ENCODE measurements at regions not wholly inside any gene's neighbourhood (a gene's known extent, or its start where the extent isn't known, plus 50 kb on each side); places are given as distances from the start of the nearest gene placed in this dataset.
"Not testable (repeated sequence)": the region's sequence is repeated elsewhere in the genome, so short reads cannot be mapped to it uniquely, and the experiment has no call there.

- Histone ChIP-seq H3K4me3 (ENCODE audit: low read depth, low read length) (no peak overlapping the region), H3K27me3 (ENCODE audit: control insufficient read depth, insufficient read depth, low read length) (no peaks in the 10 kb centered on the region), H3K9ac (ENCODE audit: low read depth, low read length) (no peak overlapping the region), H3K4me1 (ENCODE audit: control insufficient read depth, insufficient read depth, low read length) (no peaks in the 10 kb centered on the region), H3K27ac (ENCODE audit: low read depth, low read length) (no peak overlapping the region), H3K9me3 (ENCODE audit: control insufficient read depth, insufficient read depth, low read length) (peaks cover 5% of the 10 kb centered on the region; the same call in 1 of the 2 replicates), H3K36me3 (ENCODE audit: control insufficient read depth, insufficient read depth, low read length) (no peaks in the 10 kb centered on the region)
Measured at GRCh38 chr7:153103202-153103601, 343.6 kb downstream of the ACTR3B start.

GRCh38 chr7:153107826-153108225 lies 348.3 kb downstream of the ACTR3B start:
- H3K9me3 ChIP-seq (ENCODE audit: control insufficient read depth, insufficient read depth, low read length): peaks cover 5% of the 10 kb centered on the region; the same call in 1 of the 2 replicates
- H3K27ac ChIP-seq (ENCODE audit: low read depth, low read length): no peak overlapping the region
- H3K36me3 ChIP-seq (ENCODE audit: control insufficient read depth, insufficient read depth, low read length): no peaks in the 10 kb centered on the region
- H3K27me3 ChIP-seq (ENCODE audit: control insufficient read depth, insufficient read depth, low read length): no peaks in the 10 kb centered on the region
- no peaks in the 10 kb centered on the region for H3K4me1 ChIP-seq (ENCODE audit: control insufficient read depth, insufficient read depth, low read length)
- H3K9ac ChIP-seq (ENCODE audit: low read depth, low read length): no peak overlapping the region
- H3K4me3 ChIP-seq (ENCODE audit: low read depth, low read length): no peak overlapping the region

GRCh38 chr7:153109566-153109965 lies 350.0 kb downstream of the ACTR3B start:
- no peak overlapping the region for H3K4me3 ChIP-seq (ENCODE audit: low read depth, low read length)
- no peaks in the 10 kb centered on the region for H3K27me3 ChIP-seq (ENCODE audit: control insufficient read depth, insufficient read depth, low read length)
- H3K27ac ChIP-seq (ENCODE audit: low read depth, low read length): no peak overlapping the region
- no peaks in the 10 kb centered on the region for H3K36me3 ChIP-seq (ENCODE audit: control insufficient read depth, insufficient read depth, low read length)
- peaks cover 11% of the 10 kb centered on the region for H3K4me1 ChIP-seq (ENCODE audit: control insufficient read depth, insufficient read depth, low read length)
- H3K9ac ChIP-seq (ENCODE audit: low read depth, low read length): no peak overlapping the region
- H3K9me3 ChIP-seq (ENCODE audit: control insufficient read depth, insufficient read depth, low read length): peaks cover 5% of the 10 kb centered on the region; the same call in 1 of the 2 replicates

GRCh38 chr7:153110606-153111005 lies 351.1 kb downstream of the ACTR3B start:
- Histone ChIP-seq H3K4me3 (ENCODE audit: low read depth, low read length) (no peak overlapping the region), H3K27me3 (ENCODE audit: control insufficient read depth, insufficient read depth, low read length) (no peaks in the 10 kb centered on the region), H3K9me3 (ENCODE audit: control insufficient read depth, insufficient read depth, low read length) (peaks cover 5% of the 10 kb centered on the region; the same call in 1 of the 2 replicates), H3K27ac (ENCODE audit: low read depth, low read length) (no peak overlapping the region), H3K4me1 (ENCODE audit: control insufficient read depth, insufficient read depth, low read length) (peaks cover 11% of the 10 kb centered on the region), H3K9ac (ENCODE audit: low read depth, low read length) (no peak overlapping the region), H3K36me3 (ENCODE audit: control insufficient read depth, insufficient read depth, low read length) (no peaks in the 10 kb centered on the region)

GRCh38 chr7:153122255-153122654 lies 362.7 kb downstream of the ACTR3B start:
- not testable (repeated sequence) for H3K36me3 ChIP-seq (ENCODE audit: control insufficient read depth, insufficient read depth, low read length); H3K9ac ChIP-seq (ENCODE audit: low read depth, low read length); H3K27ac ChIP-seq (ENCODE audit: low read depth, low read length); H3K9me3 ChIP-seq (ENCODE audit: control insufficient read depth, insufficient read depth, low read length); H3K4me1 ChIP-seq (ENCODE audit: control insufficient read depth, insufficient read depth, low read length); H3K27me3 ChIP-seq (ENCODE audit: control insufficient read depth, insufficient read depth, low read length); H3K4me3 ChIP-seq (ENCODE audit: low read depth, low read length)

- no peaks in the 10 kb centered on the region for H3K27me3 ChIP-seq (ENCODE audit: control insufficient read depth, insufficient read depth, low read length)
- H3K4me3 ChIP-seq (ENCODE audit: low read depth, low read length): no peak overlapping the region
- H3K9ac ChIP-seq (ENCODE audit: low read depth, low read length): no peak overlapping the region
Measured at GRCh38 chr7:153130052-153130451, 370.5 kb downstream of the ACTR3B start.

GRCh38 chr7:153151766-153152165 lies 392.2 kb downstream of the ACTR3B start:
- Histone ChIP-seq H3K4me1 (ENCODE audit: control insufficient read depth, insufficient read depth, low read length) (no peaks in the 10 kb centered on the region), H3K27me3 (ENCODE audit: control insufficient read depth, insufficient read depth, low read length) (no peaks in the 10 kb centered on the region), H3K9ac (ENCODE audit: low read depth, low read length) (no peak overlapping the region), H3K9me3 (ENCODE audit: control insufficient read depth, insufficient read depth, low read length) (no peaks in the 10 kb centered on the region), H3K4me3 (ENCODE audit: low read depth, low read length) (no peak overlapping the region), H3K27ac (ENCODE audit: low read depth, low read length) (peak overlapping the region; percentile 9), H3K36me3 (ENCODE audit: control insufficient read depth, insufficient read depth, low read length) (no peaks in the 10 kb centered on the region)

More at GRCh38 chr7:153130052-153130451, 370.5 kb downstream of the ACTR3B start:
- Histone ChIP-seq H3K36me3 (ENCODE audit: control insufficient read depth, insufficient read depth, low read length) (no peaks in the 10 kb centered on the region), H3K4me1 (ENCODE audit: control insufficient read depth, insufficient read depth, low read length) (peaks cover 14% of the 10 kb centered on the region), H3K27ac (ENCODE audit: low read depth, low read length) (no peak overlapping the region), H3K9me3 (ENCODE audit: control insufficient read depth, insufficient read depth, low read length) (peaks cover 13% of the 10 kb centered on the region; the same call in 1 of the 2 replicates)

GRCh38 chr7:153152801-153153422 lies 393.4 kb downstream of the ACTR3B start:
- H3K4me3 ChIP-seq (ENCODE audit: low read depth, low read length): no peak overlapping the region
- no peaks in the 10 kb centered on the region for H3K9me3 ChIP-seq (ENCODE audit: control insufficient read depth, insufficient read depth, low read length)
- H3K4me1 ChIP-seq (ENCODE audit: control insufficient read depth, insufficient read depth, low read length): peaks cover 9% of the 10 kb centered on the region
- no peak overlapping the region for H3K27ac ChIP-seq (ENCODE audit: low read depth, low read length)
- no peaks in the 10 kb centered on the region for H3K36me3 ChIP-seq (ENCODE audit: control insufficient read depth, insufficient read depth, low read length)
- H3K27me3 ChIP-seq (ENCODE audit: control insufficient read depth, insufficient read depth, low read length): no peaks in the 10 kb centered on the region
- H3K9ac ChIP-seq (ENCODE audit: low read depth, low read length): no peak overlapping the region

- Histone ChIP-seq H3K27me3 (ENCODE audit: control insufficient read depth, insufficient read depth, low read length) (no peaks in the 10 kb centered on the region), H3K4me3 (ENCODE audit: low read depth, low read length) (no peak overlapping the region), H3K9me3 (ENCODE audit: control insufficient read depth, insufficient read depth, low read length) (no peaks in the 10 kb centered on the region), H3K9ac (ENCODE audit: low read depth, low read length) (no peak overlapping the region), H3K36me3 (ENCODE audit: control insufficient read depth, insufficient read depth, low read length) (no peaks in the 10 kb centered on the region), H3K27ac (ENCODE audit: low read depth, low read length) (peak overlapping the region; percentile 17), H3K4me1 (ENCODE audit: control insufficient read depth, insufficient read depth, low read length) (peaks cover 18% of the 10 kb centered on the region)
Measured at GRCh38 chr7:153158149-153158548, 398.6 kb downstream of the ACTR3B start.

- Histone ChIP-seq H3K4me3 (ENCODE audit: low read depth, low read length) (no peak overlapping the region), H3K9me3 (ENCODE audit: control insufficient read depth, insufficient read depth, low read length) (no peaks in the 10 kb centered on the region), H3K27ac (ENCODE audit: low read depth, low read length) (no peak overlapping the region), H3K27me3 (ENCODE audit: control insufficient read depth, insufficient read depth, low read length) (no peaks in the 10 kb centered on the region), H3K4me1 (ENCODE audit: control insufficient read depth, insufficient read depth, low read length) (no peaks in the 10 kb centered on the region), H3K9ac (ENCODE audit: low read depth, low read length) (no peak overlapping the region), H3K36me3 (ENCODE audit: control insufficient read depth, insufficient read depth, low read length) (no peaks in the 10 kb centered on the region)
Measured at GRCh38 chr7:153170287-153170686, 410.7 kb downstream of the ACTR3B start.

- no peaks in the 10 kb centered on the region for H3K9me3 ChIP-seq (ENCODE audit: control insufficient read depth, insufficient read depth, low read length)
- H3K27me3 ChIP-seq (ENCODE audit: control insufficient read depth, insufficient read depth, low read length): no peaks in the 10 kb centered on the region
- no peak overlapping the region for H3K9ac ChIP-seq (ENCODE audit: low read depth, low read length)
- peak overlapping the region; percentile 5 for H3K27ac ChIP-seq (ENCODE audit: low read depth, low read length)
- no peaks in the 10 kb centered on the region for H3K4me1 ChIP-seq (ENCODE audit: control insufficient read depth, insufficient read depth, low read length)
- H3K4me3 ChIP-seq (ENCODE audit: low read depth, low read length): no peak overlapping the region
- no peaks in the 10 kb centered on the region for H3K36me3 ChIP-seq (ENCODE audit: control insufficient read depth, insufficient read depth, low read length)
Measured at GRCh38 chr7:153185936-153186335, 426.4 kb downstream of the ACTR3B start.

All from HUES48 (cell line).